ENCODE measurements at regions not wholly inside any gene's neighbourhood (a gene's known extent, or its start where the extent isn't known, plus 50 kb on each side); places are given as distances from the start of the nearest gene placed in this dataset.

DNA sequence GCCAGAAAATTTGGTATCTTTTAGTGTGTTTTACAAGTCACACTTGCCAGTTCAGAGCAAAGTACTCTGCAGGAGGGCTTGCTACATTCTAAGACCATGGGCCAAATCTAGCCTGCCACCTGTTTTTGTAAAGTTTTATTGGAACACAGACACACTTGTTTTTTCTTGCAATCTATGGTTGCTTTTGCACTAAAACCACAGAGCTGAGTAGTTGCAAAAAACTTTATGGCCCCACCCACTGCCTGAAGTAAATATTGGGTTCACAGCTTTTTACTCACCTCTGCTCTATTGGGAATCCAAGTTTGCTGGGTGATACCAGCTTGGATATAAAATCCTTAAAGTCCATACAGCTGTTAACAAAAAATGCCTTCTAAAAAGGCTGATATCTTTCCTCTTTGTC, 109.0 kb downstream of the ZFP64 start:
- CTCF ChIA-PET: interaction anchor here (0.6 to 3.7 kb wide), 13 partner anchors 22 to 1095 kb away, joined by 3 to 22 read pairs (median 4); no protein-coding TSS in a partner anchor
- H3K9me3 ChIP-seq: peaks cover 16% of the 10 kb centered on the region
- TF ChIP-seq, protein P1, sequence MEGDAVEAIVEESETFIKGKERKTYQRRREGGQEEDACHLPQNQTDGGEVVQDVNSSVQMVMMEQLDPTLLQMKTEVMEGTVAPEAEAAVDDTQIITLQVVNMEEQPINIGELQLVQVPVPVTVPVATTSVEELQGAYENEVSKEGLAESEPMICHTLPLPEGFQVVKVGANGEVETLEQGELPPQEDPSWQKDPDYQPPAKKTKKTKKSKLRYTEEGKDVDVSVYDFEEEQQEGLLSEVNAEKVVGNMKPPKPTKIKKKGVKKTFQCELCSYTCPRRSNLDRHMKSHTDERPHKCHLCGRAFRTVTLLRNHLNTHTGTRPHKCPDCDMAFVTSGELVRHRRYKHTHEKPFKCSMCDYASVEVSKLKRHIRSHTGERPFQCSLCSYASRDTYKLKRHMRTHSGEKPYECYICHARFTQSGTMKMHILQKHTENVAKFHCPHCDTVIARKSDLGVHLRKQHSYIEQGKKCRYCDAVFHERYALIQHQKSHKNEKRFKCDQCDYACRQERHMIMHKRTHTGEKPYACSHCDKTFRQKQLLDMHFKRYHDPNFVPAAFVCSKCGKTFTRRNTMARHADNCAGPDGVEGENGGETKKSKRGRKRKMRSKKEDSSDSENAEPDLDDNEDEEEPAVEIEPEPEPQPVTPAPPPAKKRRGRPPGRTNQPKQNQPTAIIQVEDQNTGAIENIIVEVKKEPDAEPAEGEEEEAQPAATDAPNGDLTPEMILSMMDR (IDR thresholded peaks at IDR 0.05; ENCODE audit: insufficient read depth in 1 of 2, low read depth in 1 of 2, low read length in 1 of 2, severe bottlenecking in 1 of 2, unreplicated experiment in 1 of 2): no peak
- intact Hi-C loops (cut with micrococcal nuclease; ENCODE audit: unreplicated experiment): loop anchor here (1.0 to 5.0 kb wide), 9 partner anchors 116 to 1095 kb away; no protein-coding TSS in a partner anchor
- no TSS peak for BruUV-seq (replicated peaks)
- H3K4me3 ChIP-seq (ENCODE audit: low read depth, low read length): no peak overlapping the region
- H3K4me1 Mint-ChIP-seq (ENCODE audit: low read depth, unreplicated experiment): peaks cover 28% of the 10 kb centered on the region
- no peaks in the 10 kb centered on the region for H3K36me3 Mint-ChIP-seq (ENCODE audit: insufficient read depth, unreplicated experiment)
- no peaks in the 10 kb centered on the region for H3K27me3 ChIP-seq (replicated peaks; ENCODE audit: control insufficient read depth, insufficient read depth, low read length)
- peaks cover 15% of the 10 kb centered on the region for H3K4me1 ChIP-seq
- no peak overlapping the region for H3K4me3 Mint-ChIP-seq (ENCODE audit: unreplicated experiment)
- H3K27me3 Mint-ChIP-seq (ENCODE audit: insufficient read depth, unreplicated experiment): no peaks in the 10 kb centered on the region
- H3K27ac Mint-ChIP-seq (ENCODE audit: unreplicated experiment): no peak overlapping the region
- POLR2A ChIA-PET: interaction anchor here (0.6 kb wide), 1 partner anchor 540 kb away, joined by 4 read pairs; the partner anchor contains the start of gene NFATC2
- no peak for DNase-seq
- H3K36me3 ChIP-seq (ENCODE audit: control insufficient read depth, insufficient read depth, low read length): no peaks in the 10 kb centered on the region
- H3K9me3 Mint-ChIP-seq (ENCODE audit: unreplicated experiment): peaks cover 10% of the 10 kb centered on the region

DNA sequence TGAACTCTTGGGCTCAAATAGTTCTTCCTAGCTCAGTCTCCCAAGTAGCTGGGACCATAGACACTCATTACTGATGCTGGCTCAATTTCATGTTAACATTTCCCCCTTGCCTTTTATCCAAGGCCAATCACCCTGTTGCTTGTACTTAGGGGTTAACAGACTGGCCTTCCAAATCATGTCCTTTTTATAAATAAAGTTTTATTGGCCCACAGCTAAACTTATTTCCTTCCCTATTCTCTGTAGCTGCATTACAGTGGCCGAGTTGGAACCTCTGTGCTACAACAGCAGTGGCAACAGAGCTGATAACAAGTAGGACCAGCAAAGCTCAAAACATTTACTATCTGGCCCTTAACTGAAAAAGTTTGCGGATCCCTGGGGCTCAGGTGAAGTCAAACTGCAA, 109.8 kb downstream of the ZFP64 start:
- intact Hi-C loops (cut with micrococcal nuclease; ENCODE audit: unreplicated experiment): loop anchor here (5.0 kb wide), 2 partner anchors 459 to 1094 kb away; no protein-coding TSS in a partner anchor
- peaks cover 2% of the 10 kb centered on the region for H3K9me3 Mint-ChIP-seq (ENCODE audit: unreplicated experiment)
- peaks cover 28% of the 10 kb centered on the region for H3K4me1 Mint-ChIP-seq (ENCODE audit: low read depth, unreplicated experiment)
- no peaks in the 10 kb centered on the region for H3K36me3 ChIP-seq (ENCODE audit: control insufficient read depth, insufficient read depth, low read length)
- H3K4me3 ChIP-seq (ENCODE audit: low read depth, low read length): no peak overlapping the region
- BruUV-seq (replicated peaks): no TSS peak
- H3K4me1 ChIP-seq: peaks cover 15% of the 10 kb centered on the region
- TF ChIP-seq, protein P1 (IDR thresholded peaks at IDR 0.05; ENCODE audit: insufficient read depth in 1 of 2, low read depth in 1 of 2, low read length in 1 of 2, severe bottlenecking in 1 of 2, unreplicated experiment in 1 of 2): no peak
- POLR2A ChIA-PET: interaction anchor here (0.5 kb wide), 1 partner anchor 439 kb away, joined by 3 read pairs; no protein-coding TSS in a partner anchor
- no peak overlapping the region for H3K27ac Mint-ChIP-seq (ENCODE audit: unreplicated experiment)
- no peaks in the 10 kb centered on the region for H3K27me3 ChIP-seq (replicated peaks; ENCODE audit: control insufficient read depth, insufficient read depth, low read length)
- no peak for DNase-seq
- H3K4me3 Mint-ChIP-seq (ENCODE audit: unreplicated experiment): no peak overlapping the region
- H3K27me3 Mint-ChIP-seq (ENCODE audit: insufficient read depth, unreplicated experiment): no peaks in the 10 kb centered on the region
- no peaks in the 10 kb centered on the region for H3K36me3 Mint-ChIP-seq (ENCODE audit: insufficient read depth, unreplicated experiment)
- CTCF ChIA-PET: interaction anchor here (0.6 to 3.7 kb wide), 6 partner anchors 21 to 442 kb away, joined by 3 to 22 read pairs (median 3); no protein-coding TSS in a partner anchor
- H3K9me3 ChIP-seq: peaks cover 8% of the 10 kb centered on the region

DNA sequence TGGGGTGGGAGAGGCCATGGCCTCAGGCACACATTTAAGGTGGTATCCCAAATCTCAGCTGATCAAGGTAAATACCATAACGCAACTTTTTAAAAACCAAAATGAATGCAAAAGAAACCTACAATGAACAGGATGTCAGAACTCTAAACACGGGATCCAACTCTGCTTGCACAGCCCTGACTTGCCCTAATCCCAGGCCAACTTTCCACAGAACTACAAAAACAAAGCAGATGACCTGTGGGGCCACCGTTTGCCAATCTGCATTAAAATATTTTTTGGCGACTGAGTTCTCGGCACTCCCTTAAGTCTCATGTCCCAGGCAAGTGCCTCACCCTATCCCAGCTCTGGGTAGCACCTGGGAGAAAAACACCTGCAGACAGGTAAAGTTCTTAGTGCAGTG, 110.5 kb downstream of the ZFP64 start:
- H3K9me3 ChIP-seq: peaks cover 3% of the 10 kb centered on the region; the same call in 1 of the 2 replicates
- Mint-ChIP-seq H3K4me1 (ENCODE audit: low read depth, unreplicated experiment) (peaks cover 28% of the 10 kb centered on the region), H3K9me3 (ENCODE audit: unreplicated experiment) (no peaks in the 10 kb centered on the region), H3K27ac (ENCODE audit: unreplicated experiment) (no peak overlapping the region), H3K27me3 (ENCODE audit: insufficient read depth, unreplicated experiment) (no peaks in the 10 kb centered on the region), H3K4me3 (ENCODE audit: unreplicated experiment) (no peak overlapping the region), H3K36me3 (ENCODE audit: insufficient read depth, unreplicated experiment) (no peaks in the 10 kb centered on the region)
- ChIA-PET POLR2A (interaction anchor here (0.5 kb wide), 1 partner anchor 438 kb away, joined by 3 read pairs; no protein-coding TSS in a partner anchor), CTCF (interaction anchor here (1.3 to 3.7 kb wide), 3 partner anchors 281 to 380 kb away, joined by 3 to 22 read pairs (median 7); no protein-coding TSS in a partner anchor)
- BruUV-seq (replicated peaks): no TSS peak
- no peak for DNase-seq
- H3K27me3 ChIP-seq (replicated peaks; ENCODE audit: control insufficient read depth, insufficient read depth, low read length): no peaks in the 10 kb centered on the region
- intact Hi-C loops (cut with micrococcal nuclease; ENCODE audit: unreplicated experiment): loop anchor here (5.0 kb wide), 2 partner anchors 459 to 1094 kb away; no protein-coding TSS in a partner anchor
- TF ChIP-seq, protein P1 (IDR thresholded peaks at IDR 0.05; ENCODE audit: insufficient read depth in 1 of 2, low read depth in 1 of 2, low read length in 1 of 2, severe bottlenecking in 1 of 2, unreplicated experiment in 1 of 2): no peak
- H3K36me3 ChIP-seq (ENCODE audit: control insufficient read depth, insufficient read depth, low read length): no peaks in the 10 kb centered on the region
- H3K4me1 ChIP-seq: peaks cover 15% of the 10 kb centered on the region
- no peak overlapping the region for H3K4me3 ChIP-seq (ENCODE audit: low read depth, low read length)

All from Caco-2 (cell line).